ENCODE measurements at regions not wholly inside any gene's neighbourhood (a gene's known extent, or its start where the extent isn't known, plus 50 kb on each side); places are given as distances from the start of the nearest gene placed in this dataset.

DNA sequence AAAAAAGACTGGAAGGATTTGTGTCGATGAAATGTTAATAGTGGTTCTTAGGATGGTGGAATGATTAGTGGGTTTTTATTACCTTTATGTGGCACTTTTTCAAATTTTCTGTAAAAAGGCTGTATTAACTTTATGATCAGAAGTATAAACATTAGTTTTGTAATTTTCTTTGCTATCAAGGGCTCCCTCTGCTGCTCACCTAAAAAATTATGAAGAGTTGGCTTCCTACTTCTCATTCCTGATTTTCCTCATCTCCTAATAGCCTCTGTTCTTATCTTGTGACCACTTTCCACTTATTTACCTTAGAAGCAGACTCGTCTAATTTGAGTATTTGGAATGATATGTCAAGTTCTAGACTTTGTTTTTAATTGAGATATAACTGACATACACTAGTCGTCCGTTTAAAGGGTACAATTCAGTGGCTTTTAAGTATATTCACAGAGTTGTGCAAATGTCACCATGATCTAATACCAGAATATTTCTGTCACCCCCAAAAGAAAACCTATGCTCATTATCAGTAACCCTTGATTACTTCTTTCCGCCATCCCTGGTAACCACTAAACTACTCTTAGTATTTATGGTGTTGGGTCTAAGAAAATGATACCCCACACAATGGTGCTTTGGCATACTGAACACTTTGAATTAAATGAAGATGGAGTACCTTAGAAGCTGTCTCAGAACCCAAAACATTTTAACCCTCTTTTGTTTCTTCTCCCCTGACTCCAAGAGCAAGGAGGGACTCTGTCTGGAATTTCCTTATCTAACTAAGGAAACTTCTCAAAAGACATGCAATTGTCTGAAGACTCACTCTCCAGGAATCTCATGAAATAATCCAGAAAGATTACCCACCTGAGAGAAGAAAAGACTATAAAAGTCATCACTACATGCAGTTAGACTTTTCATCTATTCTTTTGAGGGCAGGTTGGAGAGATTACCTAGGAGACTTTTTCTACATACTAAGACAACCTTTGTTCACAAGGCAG lies 311.3 kb downstream of the DLEU7 start:
- TF ChIP-seq, protein P1, sequence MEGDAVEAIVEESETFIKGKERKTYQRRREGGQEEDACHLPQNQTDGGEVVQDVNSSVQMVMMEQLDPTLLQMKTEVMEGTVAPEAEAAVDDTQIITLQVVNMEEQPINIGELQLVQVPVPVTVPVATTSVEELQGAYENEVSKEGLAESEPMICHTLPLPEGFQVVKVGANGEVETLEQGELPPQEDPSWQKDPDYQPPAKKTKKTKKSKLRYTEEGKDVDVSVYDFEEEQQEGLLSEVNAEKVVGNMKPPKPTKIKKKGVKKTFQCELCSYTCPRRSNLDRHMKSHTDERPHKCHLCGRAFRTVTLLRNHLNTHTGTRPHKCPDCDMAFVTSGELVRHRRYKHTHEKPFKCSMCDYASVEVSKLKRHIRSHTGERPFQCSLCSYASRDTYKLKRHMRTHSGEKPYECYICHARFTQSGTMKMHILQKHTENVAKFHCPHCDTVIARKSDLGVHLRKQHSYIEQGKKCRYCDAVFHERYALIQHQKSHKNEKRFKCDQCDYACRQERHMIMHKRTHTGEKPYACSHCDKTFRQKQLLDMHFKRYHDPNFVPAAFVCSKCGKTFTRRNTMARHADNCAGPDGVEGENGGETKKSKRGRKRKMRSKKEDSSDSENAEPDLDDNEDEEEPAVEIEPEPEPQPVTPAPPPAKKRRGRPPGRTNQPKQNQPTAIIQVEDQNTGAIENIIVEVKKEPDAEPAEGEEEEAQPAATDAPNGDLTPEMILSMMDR (IDR thresholded peaks at IDR 0.05), result peak; percentile 75
- TF ChIP-seq ZFX (IDR thresholded peaks at IDR 0.05; ENCODE audit: borderline replicate concordance), result no peak
